ENCODE measurements at regions not wholly inside any gene's neighbourhood (a gene's known extent, or its start where the extent isn't known, plus 50 kb on each side); places are given as distances from the start of the nearest gene placed in this dataset.

DNA sequence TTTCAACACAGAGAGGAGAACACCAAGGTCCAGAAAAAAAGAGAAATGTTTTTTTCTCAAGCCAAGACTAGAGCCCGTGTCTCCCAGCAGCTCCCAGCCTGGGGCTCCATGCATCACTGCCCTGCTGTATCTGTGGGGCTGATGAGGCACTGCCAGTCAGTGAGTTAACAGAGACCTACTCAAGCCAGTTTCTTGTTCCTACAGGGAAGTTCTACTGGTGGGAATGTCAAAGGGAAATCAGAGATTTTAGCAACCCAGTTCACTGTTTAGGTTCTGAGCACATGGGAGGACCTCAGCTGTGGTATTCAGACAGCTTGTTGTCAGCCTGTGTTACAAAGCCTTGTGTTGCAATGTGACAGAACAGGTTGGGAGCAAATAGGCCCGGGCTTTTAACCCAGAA lies 234.3 kb downstream of the TLE3 start:
- TF ChIP-seq, protein P1, sequence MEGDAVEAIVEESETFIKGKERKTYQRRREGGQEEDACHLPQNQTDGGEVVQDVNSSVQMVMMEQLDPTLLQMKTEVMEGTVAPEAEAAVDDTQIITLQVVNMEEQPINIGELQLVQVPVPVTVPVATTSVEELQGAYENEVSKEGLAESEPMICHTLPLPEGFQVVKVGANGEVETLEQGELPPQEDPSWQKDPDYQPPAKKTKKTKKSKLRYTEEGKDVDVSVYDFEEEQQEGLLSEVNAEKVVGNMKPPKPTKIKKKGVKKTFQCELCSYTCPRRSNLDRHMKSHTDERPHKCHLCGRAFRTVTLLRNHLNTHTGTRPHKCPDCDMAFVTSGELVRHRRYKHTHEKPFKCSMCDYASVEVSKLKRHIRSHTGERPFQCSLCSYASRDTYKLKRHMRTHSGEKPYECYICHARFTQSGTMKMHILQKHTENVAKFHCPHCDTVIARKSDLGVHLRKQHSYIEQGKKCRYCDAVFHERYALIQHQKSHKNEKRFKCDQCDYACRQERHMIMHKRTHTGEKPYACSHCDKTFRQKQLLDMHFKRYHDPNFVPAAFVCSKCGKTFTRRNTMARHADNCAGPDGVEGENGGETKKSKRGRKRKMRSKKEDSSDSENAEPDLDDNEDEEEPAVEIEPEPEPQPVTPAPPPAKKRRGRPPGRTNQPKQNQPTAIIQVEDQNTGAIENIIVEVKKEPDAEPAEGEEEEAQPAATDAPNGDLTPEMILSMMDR (conservative IDR thresholded peaks at IDR 0.05; ENCODE audit: low read length): no peak
- TF ChIP-seq EZH2phosphoT487 (IDR thresholded peaks at IDR 0.05; ENCODE audit: borderline replicate concordance): no peak

Measured in Loucy (cell line).